HUES48 (cell line): ENCODE measurements at regions not wholly inside any gene's neighbourhood (a gene's known extent, or its start where the extent isn't known, plus 50 kb on each side); places are given as distances from the start of the nearest gene placed in this dataset.

Source experiments
- H3K27ac ChIP-seq: one replicate; pipeline ENCODE4 v1.7.0; 2013; ENCODE audit warnings: low read depth, low read length, inconsistent platforms
- H3K27me3 ChIP-seq: 2 replicates; pipeline ENCODE4 v1.6.1; 2013; ENCODE audit warnings: mild to moderate bottlenecking, low read length; ENCODE audit not compliant: control insufficient read depth, insufficient read depth
- H3K36me3 ChIP-seq: 2 replicates; pipeline ENCODE4 v1.6.1; 2013; ENCODE audit warnings: low read length; ENCODE audit not compliant: control insufficient read depth, insufficient read depth
- H3K4me1 ChIP-seq: 2 replicates; pipeline ENCODE4 v1.6.1; 2013; ENCODE audit warnings: mild to moderate bottlenecking, low read length; ENCODE audit not compliant: control insufficient read depth, insufficient read depth
- H3K4me3 ChIP-seq: 2 replicates; pipeline ENCODE4 v1.5.1; 2013; ENCODE audit warnings: mild to moderate bottlenecking, low read depth, low read length
- H3K9ac ChIP-seq: 2 replicates; pipeline ENCODE4 v1.6.1; 2013; ENCODE audit warnings: mild to moderate bottlenecking, low read depth, low read length, moderate library complexity
- H3K9me3 ChIP-seq: 2 replicates; pipeline ENCODE4 v1.6.1; 2013; ENCODE audit warnings: low read length; ENCODE audit not compliant: control insufficient read depth, insufficient read depth

DNA sequence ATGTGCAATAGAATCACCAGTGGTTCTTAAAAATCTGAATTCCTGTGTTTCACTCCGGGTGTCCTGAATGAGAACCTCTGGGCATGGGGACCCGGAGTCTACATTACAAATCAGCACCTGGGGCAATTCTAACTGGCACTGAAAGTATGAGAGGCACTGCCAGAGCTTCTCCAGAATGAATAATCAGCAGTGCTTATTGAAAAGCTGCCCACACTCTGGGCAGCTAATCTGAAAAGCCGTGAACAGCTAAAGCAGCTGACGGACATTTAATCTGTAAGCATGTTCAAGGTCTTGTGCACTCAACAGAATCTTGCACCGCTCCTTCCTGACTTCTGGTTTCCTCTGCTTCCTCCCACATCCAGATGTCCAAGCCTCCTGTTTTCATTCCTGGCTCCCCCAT is 113.3 kb upstream of the KIF5B start:
- H3K9ac ChIP-seq = no peak overlapping the region
- no peaks in the 10 kb centered on the region for H3K4me1 ChIP-seq
- no peak overlapping the region for H3K27ac ChIP-seq
- no peaks in the 10 kb centered on the region for H3K9me3 ChIP-seq
- no peak overlapping the region for H3K4me3 ChIP-seq
- no peaks in the 10 kb centered on the region for H3K36me3 ChIP-seq
- no peaks in the 10 kb centered on the region for H3K27me3 ChIP-seq

DNA sequence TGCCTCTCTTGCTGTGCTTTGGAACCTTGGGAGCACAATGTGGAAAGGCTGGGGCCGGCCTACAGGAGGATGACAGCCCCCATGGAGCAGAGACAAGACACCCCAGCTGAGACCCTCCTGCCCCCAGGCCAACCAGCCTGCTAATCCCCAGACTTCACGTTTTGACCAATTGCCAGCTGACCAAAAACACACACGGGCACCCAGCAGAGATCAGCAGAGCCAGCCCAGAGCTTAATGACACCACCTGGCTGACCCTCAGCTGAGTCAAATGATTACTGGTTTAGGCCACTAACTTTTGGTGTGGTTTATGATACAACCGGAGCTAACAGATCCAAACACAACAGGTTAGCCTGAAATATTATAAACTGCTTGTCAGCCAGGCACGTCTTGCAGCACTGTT is 111.2 kb upstream of the KIF5B start:
- Histone ChIP-seq H3K9me3 (no peaks in the 10 kb centered on the region), H3K4me1 (no peaks in the 10 kb centered on the region), H3K4me3 (no peak overlapping the region), H3K27me3 (no peaks in the 10 kb centered on the region), H3K36me3 (no peaks in the 10 kb centered on the region), H3K27ac (no peak overlapping the region), H3K9ac (no peak overlapping the region)

DNA sequence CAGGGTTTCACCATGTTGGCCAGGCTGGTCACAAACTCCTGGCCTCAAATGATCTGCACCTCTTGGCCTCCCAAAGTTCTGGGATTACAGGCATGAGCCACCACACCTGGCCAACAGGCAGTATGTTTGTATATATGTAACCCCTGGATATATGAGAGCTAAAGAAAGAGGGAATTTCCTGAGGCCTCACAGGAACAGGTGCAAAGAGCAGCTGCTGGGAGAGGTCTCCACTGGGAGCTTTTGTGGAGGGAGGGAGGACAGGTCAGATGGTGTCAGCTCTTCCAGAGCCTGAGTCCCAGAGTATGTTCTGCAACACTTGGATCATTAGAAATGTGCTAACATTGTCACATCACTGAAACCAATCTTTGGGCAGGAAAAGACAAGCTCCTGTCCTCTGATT is 110.1 kb upstream of the KIF5B start:
- Histone ChIP-seq H3K4me1 (no peaks in the 10 kb centered on the region), H3K9me3 (no peaks in the 10 kb centered on the region), H3K27me3 (no peaks in the 10 kb centered on the region), H3K36me3 (no peaks in the 10 kb centered on the region), H3K4me3 (no peak overlapping the region), H3K27ac (no peak overlapping the region), H3K9ac (no peak overlapping the region)

DNA sequence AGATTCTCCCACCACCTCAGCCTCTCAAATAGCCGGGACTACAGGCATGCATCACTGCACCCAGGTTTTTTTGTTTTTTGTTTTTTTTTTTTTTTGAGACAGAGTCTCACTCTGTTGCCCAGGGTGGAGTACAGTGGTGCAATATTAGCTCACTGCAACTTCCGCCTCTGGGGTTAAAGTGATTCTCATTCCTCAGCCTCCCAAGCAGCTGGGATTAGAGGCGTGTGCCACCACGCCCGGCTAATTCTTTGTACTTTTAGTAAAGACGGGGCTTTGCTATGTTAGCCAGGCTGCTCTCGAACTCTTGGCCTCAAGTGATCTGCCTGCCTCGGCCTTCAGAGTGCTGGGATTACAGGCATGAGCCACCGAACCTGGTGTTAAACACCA is 107.5 kb upstream of the KIF5B start:
- H3K27me3 ChIP-seq = no peaks in the 10 kb centered on the region
- no peaks in the 10 kb centered on the region for H3K36me3 ChIP-seq
- no peaks in the 10 kb centered on the region for H3K4me1 ChIP-seq
- no peak overlapping the region for H3K27ac ChIP-seq
- no peak overlapping the region for H3K4me3 ChIP-seq
- no peak overlapping the region for H3K9ac ChIP-seq
- H3K9me3 ChIP-seq = no peaks in the 10 kb centered on the region

DNA sequence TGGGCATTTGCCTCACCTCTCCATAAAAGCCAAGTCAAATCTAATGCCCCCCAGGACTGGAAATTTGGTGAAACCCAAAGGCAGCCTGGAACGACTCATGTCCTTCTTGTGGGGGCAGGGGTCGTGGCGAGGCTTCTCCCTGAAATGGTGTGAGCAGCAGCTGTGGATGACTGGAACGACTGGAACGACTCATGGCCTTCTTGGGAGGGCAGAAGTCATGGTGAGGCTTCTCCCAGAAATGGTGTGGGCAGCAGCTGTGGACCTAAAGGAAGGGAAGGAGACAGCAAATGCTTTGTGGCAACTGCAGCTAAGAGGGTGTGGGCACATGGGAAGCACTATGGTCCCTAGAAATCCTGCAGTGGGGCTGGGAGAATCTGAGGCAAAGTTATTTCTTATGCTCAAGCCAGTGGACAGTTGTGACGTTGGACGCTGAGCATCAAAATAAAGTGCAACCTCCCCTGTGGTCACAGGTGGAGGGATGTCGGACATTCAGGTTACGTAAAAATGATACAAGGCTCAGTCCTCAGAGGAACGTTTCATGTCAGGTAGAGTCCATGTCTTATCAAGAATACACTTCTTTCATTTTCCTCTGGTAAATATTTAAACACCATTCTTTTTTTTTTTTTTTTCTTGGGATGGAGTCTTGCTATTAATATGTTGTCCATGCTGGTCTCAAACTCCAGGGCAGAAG is 107.0 kb upstream of the KIF5B start:
- no peak overlapping the region for H3K4me3 ChIP-seq
- H3K27me3 ChIP-seq = no peaks in the 10 kb centered on the region
- no peaks in the 10 kb centered on the region for H3K36me3 ChIP-seq
- no peak overlapping the region for H3K9ac ChIP-seq
- H3K9me3 ChIP-seq = no peaks in the 10 kb centered on the region
- no peaks in the 10 kb centered on the region for H3K4me1 ChIP-seq
- no peak overlapping the region for H3K27ac ChIP-seq

DNA sequence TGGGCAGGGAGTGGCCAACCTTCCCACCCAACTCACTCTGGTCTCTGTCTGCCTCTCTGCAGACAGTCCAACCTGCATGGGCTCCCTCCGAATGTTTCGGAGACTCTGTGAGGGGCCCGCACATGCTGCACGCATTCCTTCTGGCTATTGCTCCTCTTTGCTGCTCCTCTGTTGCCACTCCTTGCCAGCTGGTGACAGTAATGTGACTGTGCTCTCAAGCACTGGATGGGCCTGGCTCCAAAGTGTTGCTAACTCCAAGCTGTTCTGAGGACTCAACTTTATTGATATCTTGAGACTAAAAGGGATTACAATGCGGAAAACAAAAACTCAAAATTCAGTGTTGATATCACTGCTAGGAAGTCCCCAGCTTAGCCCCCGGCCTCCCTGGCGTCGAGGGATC is 105.4 kb upstream of the KIF5B start:
- no peak overlapping the region for H3K9ac ChIP-seq
- H3K9me3 ChIP-seq = no peaks in the 10 kb centered on the region
- no peaks in the 10 kb centered on the region for H3K4me1 ChIP-seq
- H3K36me3 ChIP-seq = no peaks in the 10 kb centered on the region
- no peak overlapping the region for H3K27ac ChIP-seq
- no peak overlapping the region for H3K4me3 ChIP-seq
- no peaks in the 10 kb centered on the region for H3K27me3 ChIP-seq

DNA sequence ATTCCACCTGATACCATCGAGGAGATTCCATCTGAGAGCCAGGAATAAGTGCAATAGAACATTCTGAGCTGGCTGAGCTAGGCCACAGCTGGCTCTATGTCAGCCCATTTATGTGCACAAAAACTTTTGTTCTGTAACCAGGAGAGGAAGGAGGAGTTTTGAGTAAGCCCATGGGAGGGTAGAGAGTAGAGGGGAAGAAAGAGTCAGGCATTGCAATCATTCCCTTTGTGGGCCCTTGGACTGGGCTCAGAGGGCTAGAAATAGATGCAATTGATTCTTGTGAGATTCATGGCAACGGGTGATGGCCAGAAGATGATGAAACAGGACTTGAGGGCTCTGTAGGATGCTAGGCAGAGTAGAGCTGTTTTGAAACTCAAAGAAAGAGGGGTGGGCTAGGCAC is 104.6 kb upstream of the KIF5B start:
- H3K4me1 ChIP-seq = no peaks in the 10 kb centered on the region
- no peaks in the 10 kb centered on the region for H3K36me3 ChIP-seq
- no peak overlapping the region for H3K27ac ChIP-seq
- no peak overlapping the region for H3K9ac ChIP-seq
- no peaks in the 10 kb centered on the region for H3K27me3 ChIP-seq
- no peaks in the 10 kb centered on the region for H3K9me3 ChIP-seq
- no peak overlapping the region for H3K4me3 ChIP-seq

DNA sequence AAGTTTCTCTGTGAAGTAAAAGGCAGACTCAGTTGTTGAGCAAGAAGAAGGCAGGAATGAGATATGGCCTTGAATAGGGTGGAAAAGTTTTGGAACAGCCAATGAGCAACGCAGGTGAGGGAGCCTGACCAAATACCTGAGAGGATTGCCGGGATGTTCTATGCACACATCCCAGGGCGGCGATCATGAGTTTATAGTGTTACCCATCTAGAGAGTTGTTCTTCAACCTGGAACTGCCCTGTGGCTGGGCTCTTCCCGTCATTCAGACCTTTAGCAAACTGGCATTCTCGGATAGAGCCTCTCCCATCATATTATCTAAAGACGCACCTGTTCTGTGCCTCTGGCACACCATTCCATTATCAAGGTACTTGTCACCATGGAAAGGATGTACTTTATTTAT is 103.0 kb upstream of the KIF5B start:
- Histone ChIP-seq H3K4me3 (no peak overlapping the region), H3K9me3 (no peaks in the 10 kb centered on the region), H3K4me1 (no peaks in the 10 kb centered on the region), H3K27me3 (no peaks in the 10 kb centered on the region), H3K27ac (no peak overlapping the region), H3K36me3 (no peaks in the 10 kb centered on the region), H3K9ac (no peak overlapping the region)

DNA sequence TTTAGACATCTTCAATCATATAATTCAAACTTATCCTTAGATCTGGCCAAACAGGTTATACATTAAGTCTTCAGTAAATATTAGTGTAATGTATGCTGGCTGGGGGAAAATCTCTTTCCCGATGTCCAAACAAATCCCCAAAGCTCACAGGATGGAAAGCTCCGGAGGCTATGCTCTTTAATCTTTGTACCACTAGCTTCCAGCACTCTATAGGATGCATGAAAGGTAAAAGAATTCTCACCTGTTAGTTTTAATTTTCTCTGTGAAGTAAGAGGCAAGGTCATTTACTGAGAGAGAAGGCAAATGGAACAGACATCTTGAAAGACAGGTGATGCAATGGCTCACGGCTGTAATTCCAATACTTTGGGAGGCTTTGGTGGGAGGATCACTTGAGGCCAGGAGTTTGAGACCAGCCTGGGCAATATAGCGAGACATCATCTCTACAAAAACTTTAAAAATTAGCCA is 99.8 kb upstream of the KIF5B start:
- no peak overlapping the region for H3K27ac ChIP-seq

DNA sequence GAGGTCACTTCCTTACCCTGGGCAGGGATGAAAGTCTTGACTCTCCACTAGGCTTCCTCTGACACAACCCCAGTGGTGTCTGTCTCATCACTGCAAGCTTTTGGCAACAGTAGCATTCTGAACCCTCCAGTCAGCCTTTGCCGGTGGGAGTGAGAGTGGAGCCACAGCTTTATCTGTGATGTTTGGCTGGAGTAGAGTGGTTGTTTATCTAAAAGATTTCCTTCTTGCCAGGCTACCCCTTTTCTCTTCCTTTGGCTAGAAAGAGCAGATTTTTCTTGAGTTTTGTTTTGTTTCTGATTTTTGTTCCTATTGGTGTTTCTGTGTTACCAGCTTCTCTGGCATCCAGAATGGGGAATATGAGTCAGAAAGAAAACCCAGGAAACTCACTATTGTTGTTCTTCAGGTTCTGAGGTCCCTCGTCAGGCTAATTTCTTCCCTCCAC is 98.9 kb upstream of the KIF5B start:
- no peak overlapping the region for H3K4me3 ChIP-seq
- H3K27me3 ChIP-seq = no peaks in the 10 kb centered on the region
- H3K9ac ChIP-seq = no peak overlapping the region
- peaks cover 4% of the 10 kb centered on the region for H3K4me1 ChIP-seq
- no peaks in the 10 kb centered on the region for H3K9me3 ChIP-seq
- H3K27ac ChIP-seq = no peak overlapping the region
- no peaks in the 10 kb centered on the region for H3K36me3 ChIP-seq

More for the DNA sequence above, 99.8 kb upstream of the KIF5B start:
- no peaks in the 10 kb centered on the region for H3K36me3 ChIP-seq
- H3K4me1 ChIP-seq = no peaks in the 10 kb centered on the region
- no peaks in the 10 kb centered on the region for H3K9me3 ChIP-seq
- H3K27me3 ChIP-seq = no peaks in the 10 kb centered on the region
- no peak overlapping the region for H3K4me3 ChIP-seq
- no peak overlapping the region for H3K9ac ChIP-seq

DNA sequence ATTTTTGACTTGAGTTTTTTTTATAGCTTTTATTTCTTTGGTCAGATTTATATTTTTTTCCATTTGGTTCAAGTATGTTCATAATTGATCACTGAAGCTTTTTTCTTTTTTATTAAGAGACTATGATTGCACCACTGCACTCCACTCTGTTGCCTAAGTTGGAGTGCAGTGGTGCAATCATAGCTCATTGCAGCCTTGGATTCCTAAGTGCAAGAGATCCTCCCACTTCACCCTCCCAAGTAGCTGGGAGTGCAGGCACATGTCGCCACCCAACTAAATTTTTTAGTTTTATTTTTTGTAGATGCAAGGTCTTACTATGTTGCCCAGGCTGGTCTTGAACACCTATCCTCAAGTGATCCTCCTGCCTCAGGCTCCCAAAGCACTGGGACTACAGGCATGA is 97.7 kb upstream of the KIF5B start:
- Histone ChIP-seq H3K27me3 (no peaks in the 10 kb centered on the region), H3K4me3 (no peak overlapping the region), H3K36me3 (no peaks in the 10 kb centered on the region), H3K9ac (no peak overlapping the region), H3K27ac (no peak overlapping the region), H3K4me1 (peaks cover 4% of the 10 kb centered on the region), H3K9me3 (no peaks in the 10 kb centered on the region)
